ENCODE measurements at regions not wholly inside any gene's neighbourhood (a gene's known extent, or its start where the extent isn't known, plus 50 kb on each side); places are given as distances from the start of the nearest gene placed in this dataset.

DNA sequence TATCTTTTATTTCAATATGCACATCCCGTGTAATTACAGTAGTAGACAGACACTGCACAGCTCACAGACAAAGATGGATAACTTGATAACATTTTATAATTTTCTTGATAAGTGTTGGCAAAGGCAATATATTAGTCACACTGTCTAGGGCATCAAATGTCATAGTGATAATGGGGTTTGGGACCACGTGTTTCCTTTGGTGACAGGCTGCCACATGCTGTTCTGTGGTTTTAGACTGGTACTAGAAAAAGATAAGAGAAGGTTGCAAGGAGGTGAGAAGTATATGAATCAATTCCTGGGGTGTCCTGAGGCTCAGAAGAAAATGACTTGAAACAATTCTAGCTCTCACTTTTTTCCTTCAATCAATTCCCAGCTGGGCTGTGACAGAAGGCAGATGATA, 258.8 kb upstream of the CHD1 start:
- TF ChIP-seq POLR2A (IDR thresholded peaks at IDR 0.05; ENCODE audit: low read depth, low read length) (no peak), TAF1 (IDR thresholded peaks at IDR 0.05; ENCODE audit: borderline replicate concordance, low read depth, low read length) (no peak)
